Activated T-helper 1 cell treated with anti-CD3 and anti-CD28 coated beads, Interleukin-12 subunit alpha, Interleukin-12 subunit beta, Interleukin-2, Interleukin-4 antibody, amounts not matched to agents 30 ng/mL and 10 ng/mL and 1 ng/mL, durations not matched to agents 14 hours and 24 hours and 36 hours (primary cell): ENCODE measurements at regions not wholly inside any gene's neighbourhood (a gene's known extent, or its start where the extent isn't known, plus 50 kb on each side); places are given as distances from the start of the nearest gene placed in this dataset.

Experiments used
- DNase-seq: peaks from one replicate; pipeline ENCODE4 v3.0.0; 2021; ENCODE audit warnings: low spot score
- H3K27ac Mint-ChIP-seq: one replicate; pipeline ENCODE4 v1.8.0; 2021; ENCODE audit warnings: mild to moderate bottlenecking, mixed read lengths
- H3K27me3 Mint-ChIP-seq: one replicate; pipeline ENCODE4 v1.8.0; 2022; ENCODE audit warnings: mild to moderate bottlenecking, moderate library complexity, mixed read lengths; ENCODE audit not compliant: insufficient read depth
- H3K36me3 Mint-ChIP-seq: one replicate; pipeline ENCODE4 v1.8.0; 2021; ENCODE audit warnings: low read depth, mixed read lengths
- H3K4me1 Mint-ChIP-seq: one replicate; pipeline ENCODE4 v1.8.0; 2021; ENCODE audit warnings: low read depth, mixed read lengths
- H3K4me3 Mint-ChIP-seq: one replicate; pipeline ENCODE4 v1.8.0; 2021; ENCODE audit warnings: mild to moderate bottlenecking, moderate library complexity, mixed read lengths
- H3K9me3 Mint-ChIP-seq: one replicate; pipeline ENCODE4 v1.8.0; 2021; ENCODE audit warnings: mixed read lengths
- intact Hi-C: fragments of 100-400 bp; cut with micrococcal nuclease; formaldehyde crosslinking; loops from one replicate; pipeline ENCODE4 v1.15.1; 2024

DNA sequence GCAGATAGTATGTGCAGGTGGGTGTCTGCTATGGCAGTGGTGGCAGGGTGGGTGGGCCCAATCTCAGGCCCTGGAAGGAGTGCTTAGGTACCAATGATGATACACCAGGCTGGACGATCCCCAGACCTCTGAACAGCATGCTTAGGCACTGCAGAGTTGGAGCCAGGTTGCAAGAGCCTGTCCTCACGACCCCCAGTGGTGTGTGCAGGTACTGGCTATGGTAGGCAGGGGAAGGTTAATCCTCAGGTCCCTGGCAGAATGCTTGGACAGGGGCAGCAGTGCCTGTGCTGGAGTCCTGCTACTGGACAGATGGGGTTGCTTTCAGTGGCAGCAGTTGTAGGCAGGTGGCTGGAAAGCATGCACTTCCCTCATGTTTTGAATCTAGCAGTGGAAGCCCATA lies 100.5 kb upstream of the NEK7 start:
- H3K36me3 Mint-ChIP-seq, result no peaks in the 10 kb centered on the region

DNA sequence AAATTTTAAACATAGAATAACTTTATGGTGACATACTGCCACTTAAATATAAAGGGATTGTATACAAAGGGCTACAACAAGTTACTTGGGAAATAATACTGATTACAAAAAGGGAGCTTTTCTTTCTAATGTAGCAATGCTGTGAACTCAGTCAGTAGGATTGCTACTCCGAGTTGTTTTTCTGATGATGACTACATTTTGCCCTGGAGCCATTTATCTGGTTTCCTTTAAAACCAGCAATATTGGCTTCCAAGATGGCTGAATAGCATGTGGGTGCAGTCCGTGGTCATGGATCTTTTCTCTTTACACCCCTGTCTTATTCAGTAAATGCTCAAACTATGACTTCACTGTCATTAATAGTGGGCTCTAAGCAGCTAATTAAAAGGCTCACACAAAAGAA lies 92.6 kb upstream of the NEK7 start:
- no peaks in the 10 kb centered on the region for H3K9me3 Mint-ChIP-seq
- intact Hi-C loops, result no loop called here
- DNase-seq, result no peak
- no peaks in the 10 kb centered on the region for H3K4me1 Mint-ChIP-seq
- no peak overlapping the region for H3K27ac Mint-ChIP-seq
- no peak overlapping the region for H3K4me3 Mint-ChIP-seq
- peaks cover 7% of the 10 kb centered on the region for H3K27me3 Mint-ChIP-seq
- H3K36me3 Mint-ChIP-seq, result no peaks in the 10 kb centered on the region

More for the DNA sequence above, 100.5 kb upstream of the NEK7 start:
- Mint-ChIP-seq H3K9me3 (peaks cover 10% of the 10 kb centered on the region), H3K4me1 (no peaks in the 10 kb centered on the region), H3K27ac (no peak overlapping the region), H3K4me3 (no peak overlapping the region), H3K27me3 (peaks cover 12% of the 10 kb centered on the region)
- DNase-seq, result no peak
- intact Hi-C loops, result no loop called here

DNA sequence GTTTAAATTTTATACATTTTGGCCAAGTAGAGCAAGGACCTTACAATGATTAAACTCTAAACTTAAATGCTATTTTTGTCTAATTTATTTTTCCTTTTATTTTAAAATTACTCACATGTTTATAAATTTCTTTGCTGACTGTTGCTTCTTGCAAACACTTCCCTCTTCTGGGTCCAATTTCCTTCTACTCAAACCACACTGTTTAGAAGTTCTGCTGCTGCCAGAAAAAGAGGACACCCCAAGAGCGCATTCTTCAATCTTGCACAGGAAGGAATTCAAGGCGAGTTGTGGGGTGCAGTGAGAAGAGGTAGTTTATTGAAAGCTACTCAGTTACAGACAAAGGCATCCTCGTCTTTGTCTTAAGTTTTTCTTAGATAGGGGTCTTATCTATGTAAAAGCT lies 88.5 kb upstream of the NEK7 start:
- no peaks in the 10 kb centered on the region for H3K36me3 Mint-ChIP-seq
- H3K27me3 Mint-ChIP-seq, result peaks cover 26% of the 10 kb centered on the region
- no peak overlapping the region for H3K27ac Mint-ChIP-seq
- no peak for DNase-seq
- no peak overlapping the region for H3K4me3 Mint-ChIP-seq
- H3K9me3 Mint-ChIP-seq, result no peaks in the 10 kb centered on the region
- no peaks in the 10 kb centered on the region for H3K4me1 Mint-ChIP-seq
- intact Hi-C loops, result no loop called here

DNA sequence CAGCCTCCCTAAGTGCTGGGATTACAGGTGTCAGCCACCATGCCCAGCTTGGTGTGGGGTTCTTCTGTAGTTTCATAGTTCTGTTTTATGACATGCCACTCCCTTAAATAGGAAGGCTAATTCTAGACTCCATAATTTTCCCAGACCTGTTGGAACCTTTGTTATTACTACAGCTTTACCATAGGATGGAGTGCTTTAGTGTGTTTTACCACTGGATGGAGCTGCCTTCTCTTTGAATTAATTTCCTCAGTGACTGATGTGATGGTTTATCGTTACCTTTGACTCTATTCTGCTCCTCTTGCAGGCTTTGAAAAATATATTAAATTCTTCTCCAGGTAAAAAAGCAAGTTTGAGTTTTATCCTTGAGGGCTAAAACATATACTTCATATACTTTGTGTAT lies 84.6 kb upstream of the NEK7 start:
- Mint-ChIP-seq H3K27me3 (peaks cover 48% of the 10 kb centered on the region), H3K36me3 (no peaks in the 10 kb centered on the region), H3K9me3 (no peaks in the 10 kb centered on the region), H3K27ac (no peak overlapping the region), H3K4me3 (no peak overlapping the region), H3K4me1 (no peaks in the 10 kb centered on the region)
- intact Hi-C loops, result no loop called here
- DNase-seq, result no peak

DNA sequence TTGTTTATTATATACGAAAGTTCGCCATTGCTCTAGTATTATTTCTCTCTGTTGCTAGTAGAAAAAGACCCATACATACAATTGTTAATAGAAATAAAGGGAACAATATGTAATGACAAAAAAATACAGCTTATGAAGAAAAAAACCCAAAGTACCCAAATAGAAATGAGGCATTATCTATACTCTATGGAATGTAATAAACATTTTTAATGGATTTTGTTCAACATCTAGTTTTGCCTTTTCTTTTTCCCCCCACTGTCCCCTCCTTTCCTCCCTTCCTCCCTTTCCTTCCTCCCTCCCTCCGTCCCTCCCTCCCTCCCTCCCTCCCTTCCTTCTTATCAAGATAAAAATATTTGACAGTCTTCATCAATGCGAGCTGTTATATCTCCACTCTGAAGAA lies 81.5 kb upstream of the NEK7 start:
- peaks cover 42% of the 10 kb centered on the region for H3K27me3 Mint-ChIP-seq
- peaks cover 4% of the 10 kb centered on the region for H3K9me3 Mint-ChIP-seq
- no peaks in the 10 kb centered on the region for H3K4me1 Mint-ChIP-seq
- intact Hi-C loops, result no loop called here
- no peak overlapping the region for H3K4me3 Mint-ChIP-seq
- no peaks in the 10 kb centered on the region for H3K36me3 Mint-ChIP-seq
- DNase-seq, result no peak
- no peak overlapping the region for H3K27ac Mint-ChIP-seq

DNA sequence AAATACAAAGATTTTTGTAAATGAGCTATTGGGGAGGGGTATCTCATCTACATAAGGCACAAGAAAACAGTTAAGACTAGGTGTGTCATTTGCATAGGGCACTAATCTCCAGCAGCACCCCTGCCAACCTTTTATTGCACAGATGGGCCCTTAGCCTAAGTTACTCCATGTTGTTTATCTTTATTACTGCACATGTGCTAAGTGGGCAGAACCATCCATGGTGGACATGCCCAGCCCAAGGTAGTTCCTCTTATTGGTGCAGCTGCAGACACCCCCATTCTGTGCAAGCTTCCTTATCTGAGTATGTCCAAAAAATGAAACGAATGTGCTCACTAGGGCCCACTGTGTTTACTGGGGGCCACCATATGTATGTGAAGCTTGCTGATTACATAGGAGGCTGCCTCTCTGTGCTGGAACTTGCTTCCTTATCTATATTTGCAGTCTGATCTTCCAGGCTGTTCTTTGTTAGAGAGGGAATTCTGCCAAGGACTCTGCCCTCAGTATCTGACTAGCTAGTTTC lies 77.3 kb upstream of the NEK7 start:
- Mint-ChIP-seq H3K4me3 (no peak overlapping the region), H3K27me3 (peaks cover 21% of the 10 kb centered on the region), H3K36me3 (no peaks in the 10 kb centered on the region), H3K9me3 (peaks cover 7% of the 10 kb centered on the region), H3K27ac (no peak overlapping the region), H3K4me1 (no peaks in the 10 kb centered on the region)
- intact Hi-C loops, result no loop called here
- no peak for DNase-seq

DNA sequence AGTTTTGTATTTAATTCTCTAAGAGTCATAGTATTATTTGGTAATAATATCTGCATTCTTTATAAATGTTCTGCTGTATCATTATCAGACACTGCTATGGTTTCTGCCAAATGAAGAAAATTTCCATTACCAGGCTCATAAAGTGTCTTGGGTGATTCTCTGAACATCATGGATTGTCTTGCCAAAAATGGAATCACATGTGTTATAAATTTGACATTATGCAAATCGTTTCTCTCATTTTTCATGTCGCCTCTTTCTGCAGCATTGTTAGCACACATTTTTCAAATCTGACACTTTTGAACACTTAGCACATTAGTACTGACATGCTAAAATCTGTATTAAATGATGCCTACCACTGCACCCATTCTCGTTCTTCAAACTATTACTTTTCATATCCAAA lies 74.2 kb upstream of the NEK7 start:
- Mint-ChIP-seq H3K27ac (no peak overlapping the region), H3K4me1 (no peaks in the 10 kb centered on the region), H3K4me3 (no peak overlapping the region), H3K9me3 (peaks cover 7% of the 10 kb centered on the region), H3K27me3 (peaks cover 10% of the 10 kb centered on the region), H3K36me3 (no peaks in the 10 kb centered on the region)
- no peak for DNase-seq
- intact Hi-C loops, result loop anchor here (10.0 kb wide), 1 partner anchor 558 kb away; no protein-coding TSS in a partner anchor

DNA sequence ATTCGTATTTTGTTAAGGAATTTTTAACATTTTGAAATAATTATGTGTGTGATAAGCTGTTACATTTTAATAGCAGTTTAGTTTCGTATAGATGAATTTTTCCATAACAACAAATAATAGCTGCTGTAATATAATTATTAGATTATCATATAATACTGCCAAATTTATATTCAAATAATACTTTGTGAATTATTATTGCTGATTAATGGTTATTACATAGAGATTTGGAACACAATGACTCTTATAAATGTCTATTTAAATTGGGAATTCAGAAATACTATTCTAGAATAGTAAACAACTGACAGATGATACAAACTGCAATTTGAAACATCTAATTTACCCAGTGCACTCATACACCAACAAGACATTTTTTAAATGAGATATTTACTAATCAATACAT lies 73.2 kb upstream of the NEK7 start:
- intact Hi-C loops, result loop anchor here (10.0 kb wide), 1 partner anchor 559 kb away; no protein-coding TSS in a partner anchor
- H3K4me1 Mint-ChIP-seq, result peaks cover 4% of the 10 kb centered on the region

DNA sequence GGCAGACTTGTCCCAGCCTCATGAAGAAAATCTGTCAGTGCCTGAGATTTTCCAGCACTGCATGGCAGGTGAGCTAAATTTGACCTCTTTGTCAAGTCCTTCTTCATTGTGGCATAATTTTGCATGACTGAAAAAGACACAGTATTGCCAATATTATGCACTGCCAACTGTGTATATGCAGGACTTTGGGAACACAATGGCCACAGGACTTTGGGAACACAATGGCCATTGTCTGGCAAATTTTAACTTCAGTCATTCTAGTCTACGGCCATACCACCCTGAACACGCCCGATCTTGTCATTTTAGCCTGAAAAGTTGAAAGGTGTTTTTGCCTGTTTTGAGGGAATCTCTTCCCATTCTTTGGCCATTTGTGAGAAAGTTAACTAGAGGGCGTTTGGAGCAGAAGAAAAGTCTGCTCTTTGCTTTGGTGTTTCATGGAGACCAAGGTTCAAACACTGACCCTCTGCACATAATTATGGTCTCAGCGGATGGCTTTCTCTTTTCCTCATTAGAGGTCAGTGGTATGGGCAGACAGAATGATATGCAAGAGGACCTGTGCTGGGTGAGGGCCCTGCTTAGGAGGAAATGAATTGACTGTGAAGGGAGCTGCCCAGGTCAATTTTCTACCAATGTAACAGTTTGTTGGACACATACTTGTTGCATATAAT lies 72.4 kb upstream of the NEK7 start:
- H3K36me3 Mint-ChIP-seq, result no peaks in the 10 kb centered on the region
- no peak overlapping the region for H3K4me3 Mint-ChIP-seq
- H3K4me1 Mint-ChIP-seq, result peaks cover 8% of the 10 kb centered on the region
- H3K9me3 Mint-ChIP-seq, result peaks cover 3% of the 10 kb centered on the region
- peaks cover 7% of the 10 kb centered on the region for H3K27me3 Mint-ChIP-seq
- DNase-seq, result no peak
- intact Hi-C loops, result loop anchor here (10.0 kb wide), 1 partner anchor 560 kb away; no protein-coding TSS in a partner anchor
- H3K27ac Mint-ChIP-seq, result no peak overlapping the region

More for the DNA sequence above, 73.2 kb upstream of the NEK7 start:
- H3K27ac Mint-ChIP-seq, result no peak overlapping the region
- peaks cover 8% of the 10 kb centered on the region for H3K27me3 Mint-ChIP-seq
- H3K36me3 Mint-ChIP-seq, result no peaks in the 10 kb centered on the region
- H3K4me3 Mint-ChIP-seq, result no peak overlapping the region
- H3K9me3 Mint-ChIP-seq, result peaks cover 5% of the 10 kb centered on the region
- no peak for DNase-seq

DNA sequence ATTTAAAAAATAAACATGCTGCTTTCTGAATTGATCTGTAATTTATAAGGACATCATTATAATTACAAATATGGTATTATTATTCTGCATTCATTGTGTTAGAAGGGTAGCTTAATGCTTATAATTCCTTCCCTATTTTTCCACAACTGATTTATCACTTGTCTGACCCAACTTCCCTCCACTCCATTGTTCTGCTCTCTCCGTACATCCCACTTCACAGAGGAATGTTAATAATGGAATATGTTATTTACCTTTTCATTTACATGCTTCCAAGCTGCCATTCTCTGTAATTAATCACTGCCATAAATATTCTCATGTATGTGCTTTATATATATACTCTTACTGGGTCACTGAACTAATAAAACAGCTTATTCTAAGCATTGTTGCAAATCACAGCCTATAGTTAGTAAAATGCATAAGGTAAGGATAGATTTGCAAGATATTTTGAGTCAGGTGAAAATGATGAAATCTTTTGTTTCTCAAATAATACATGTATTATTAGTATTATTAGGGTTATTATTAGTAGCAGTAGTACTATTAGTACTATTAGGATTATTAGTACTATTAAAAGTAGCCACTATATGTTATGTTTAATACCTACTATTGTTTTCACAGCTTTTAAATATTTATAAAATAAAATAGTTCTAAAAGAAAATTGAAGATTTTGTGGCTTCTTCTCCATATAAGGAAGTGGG lies 70.6 kb upstream of the NEK7 start:
- no peaks in the 10 kb centered on the region for H3K9me3 Mint-ChIP-seq
- H3K27ac Mint-ChIP-seq, result no peak overlapping the region
- peaks cover 5% of the 10 kb centered on the region for H3K27me3 Mint-ChIP-seq
- DNase-seq, result no peak
- no peak overlapping the region for H3K4me3 Mint-ChIP-seq
- H3K36me3 Mint-ChIP-seq, result no peaks in the 10 kb centered on the region
- intact Hi-C loops, result loop anchor here (5.0 to 10.0 kb wide), 3 partner anchors 191 to 601 kb away; no protein-coding TSS in a partner anchor
- peaks cover 8% of the 10 kb centered on the region for H3K4me1 Mint-ChIP-seq

DNA sequence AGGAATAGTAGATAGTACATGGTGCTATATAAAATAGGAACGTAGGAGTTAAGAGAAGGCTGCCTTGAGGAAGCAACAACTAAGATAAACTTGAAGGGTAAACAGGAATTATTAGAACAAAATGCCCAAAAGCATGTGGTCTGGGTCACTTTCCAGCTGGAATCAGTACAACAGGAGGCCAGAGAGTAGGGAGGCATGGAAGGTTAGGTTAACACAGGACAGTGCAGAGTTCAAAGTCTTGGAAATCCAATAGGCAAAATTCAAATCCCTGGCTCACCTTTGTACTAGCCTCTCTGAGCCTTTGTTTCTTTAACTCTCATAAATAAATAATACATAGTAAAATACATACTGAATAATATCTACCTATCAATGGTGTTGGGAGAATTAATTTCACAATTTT lies 69.0 kb upstream of the NEK7 start:
- H3K9me3 Mint-ChIP-seq, result no peaks in the 10 kb centered on the region
- peaks cover 5% of the 10 kb centered on the region for H3K27me3 Mint-ChIP-seq
- no peak for DNase-seq
- intact Hi-C loops, result loop anchor here (1.0 to 10.0 kb wide), 6 partner anchors 68 to 599 kb away; partner anchors contain the start of gene NEK7
- no peaks in the 10 kb centered on the region for H3K36me3 Mint-ChIP-seq
- H3K4me1 Mint-ChIP-seq, result peaks cover 8% of the 10 kb centered on the region
- H3K4me3 Mint-ChIP-seq, result no peak overlapping the region
- no peak overlapping the region for H3K27ac Mint-ChIP-seq

DNA sequence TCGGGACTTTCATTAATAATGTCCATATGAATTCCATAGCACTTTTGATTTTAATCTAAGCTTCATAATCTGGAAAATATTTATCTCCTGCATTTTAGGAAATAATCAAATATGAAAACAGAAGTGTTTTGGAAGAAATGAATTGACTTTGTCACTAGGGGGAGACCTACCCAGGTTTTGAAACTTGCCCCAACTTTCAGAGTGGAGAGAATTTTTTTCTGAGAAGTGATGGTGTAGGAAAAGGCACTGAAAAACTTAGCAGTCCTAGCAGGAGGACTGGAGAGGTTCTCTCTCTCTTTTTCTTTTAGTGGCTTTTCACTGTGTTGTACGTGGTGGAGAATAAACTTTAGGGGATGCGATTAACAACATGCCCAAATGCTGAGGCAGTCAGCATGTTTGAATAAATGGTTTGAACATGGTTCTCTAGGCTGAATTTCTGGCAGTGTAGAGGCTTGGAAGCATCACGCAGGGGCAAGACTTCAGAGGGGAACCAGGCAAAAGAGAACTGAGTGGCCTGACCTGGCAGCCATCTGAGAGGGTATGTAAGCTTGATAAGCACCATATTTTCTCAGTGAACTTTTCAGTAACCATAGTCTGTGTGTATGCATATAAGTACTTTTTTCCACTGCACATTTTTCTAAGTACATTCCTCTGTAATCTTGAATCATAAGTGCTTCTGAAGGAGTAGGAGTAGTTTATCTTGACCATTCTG lies 68.3 kb upstream of the NEK7 start:
- Mint-ChIP-seq H3K9me3 (no peaks in the 10 kb centered on the region), H3K4me3 (no peak overlapping the region), H3K27me3 (peaks cover 5% of the 10 kb centered on the region), H3K36me3 (no peaks in the 10 kb centered on the region), H3K4me1 (peaks cover 8% of the 10 kb centered on the region), H3K27ac (no peak overlapping the region)
- intact Hi-C loops, result loop anchor here (1.0 to 10.0 kb wide), 6 partner anchors 68 to 599 kb away; partner anchors contain the start of gene NEK7
- DNase-seq, result no peak

DNA sequence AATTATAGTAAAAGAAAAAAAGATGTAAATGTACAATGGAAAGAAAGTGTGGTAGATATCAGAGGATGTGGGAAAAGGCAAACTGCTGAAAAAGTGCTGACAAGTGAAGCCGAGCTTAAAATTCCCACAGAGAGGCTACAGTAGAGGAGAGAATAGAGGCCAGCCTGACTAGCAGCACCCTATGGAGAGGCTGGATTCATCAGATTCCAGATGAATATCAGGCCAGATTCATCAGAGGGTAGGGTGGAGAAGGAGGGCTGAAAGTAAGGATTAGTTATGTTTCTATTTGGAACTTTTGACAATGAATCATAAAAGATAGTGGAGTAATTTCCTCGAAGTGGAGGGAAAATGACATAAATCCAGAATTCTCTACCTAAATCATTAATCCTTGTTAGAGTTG lies 60.4 kb upstream of the NEK7 start:
- intact Hi-C loops, result no loop called here
- Mint-ChIP-seq H3K4me3 (no peak overlapping the region), H3K36me3 (peaks cover 2% of the 10 kb centered on the region), H3K4me1 (peaks cover 6% of the 10 kb centered on the region), H3K27ac (no peak overlapping the region), H3K9me3 (peaks cover 4% of the 10 kb centered on the region), H3K27me3 (no peaks in the 10 kb centered on the region)
- DNase-seq, result no peak
